GM21367 (cell line): ENCODE measurements at regions not wholly inside any gene's neighbourhood (a gene's known extent, or its start where the extent isn't known, plus 50 kb on each side); places are given as distances from the start of the nearest gene placed in this dataset.
"Not testable (repeated sequence)": the region's sequence is repeated elsewhere in the genome, so short reads cannot be mapped to it uniquely, and the experiment has no call there.

Experiments used
- ATAC-seq: cut with Tn5 transposase; IDR thresholded peaks from one replicate; pipeline ENCODE4 v1.9.1; 2021; ENCODE audit not compliant: unreplicated experiment

- not testable (repeated sequence) for ATAC-seq
Observed at GRCh38 chr2:181737302-181737701, 57.0 kb upstream of the NEUROD1 start.

GRCh38 chr2:181738074-181738473, 57.8 kb upstream of the NEUROD1 start:
- no peak for ATAC-seq

- ATAC-seq, result no peak
Observed at GRCh38 chr2:181738563-181738962, 58.2 kb upstream of the NEUROD1 start.

- no peak for ATAC-seq
Observed at GRCh38 chr2:181741756-181742155, 61.4 kb upstream of the NEUROD1 start.

- no peak for ATAC-seq
Observed at GRCh38 chr2:181742361-181742760, 62.0 kb upstream of the NEUROD1 start.

GRCh38 chr2:181742922-181743722, 62.8 kb upstream of the NEUROD1 start:
- no peak for ATAC-seq

GRCh38 chr2:181743723-181744031, 63.4 kb upstream of the NEUROD1 start:
- ATAC-seq, result no peak

GRCh38 chr2:181745796-181746540, 65.7 kb upstream of the NEUROD1 start:
- no peak for ATAC-seq

- ATAC-seq, result no peak
Observed at GRCh38 chr2:181746844-181747243, 66.5 kb upstream of the NEUROD1 start.

- ATAC-seq, result no peak
Observed at GRCh38 chr2:181750305-181750704, 70.0 kb upstream of the NEUROD1 start.

- no peak for ATAC-seq
Observed at GRCh38 chr2:181751266-181752030, 71.1 kb upstream of the NEUROD1 start.

GRCh38 chr2:181752301-181752700, 72.0 kb upstream of the NEUROD1 start:
- no peak for ATAC-seq

- ATAC-seq, result no peak
Observed at GRCh38 chr2:181753686-181754085, 73.4 kb upstream of the NEUROD1 start.

- no peak for ATAC-seq
Observed at GRCh38 chr2:181754105-181754504, 73.8 kb upstream of the NEUROD1 start.

GRCh38 chr2:181755181-181755580, 74.9 kb upstream of the NEUROD1 start:
- no peak for ATAC-seq

GRCh38 chr2:181760521-181760920, 80.2 kb upstream of the NEUROD1 start:
- no peak for ATAC-seq

- no peak for ATAC-seq
Observed at GRCh38 chr2:181761175-181761574, 80.9 kb upstream of the NEUROD1 start.

GRCh38 chr2:181762000-181762399, 81.7 kb upstream of the NEUROD1 start:
- ATAC-seq, result no peak

- no peak for ATAC-seq
Observed at GRCh38 chr2:181762848-181763247, 82.5 kb upstream of the NEUROD1 start.

GRCh38 chr2:181763423-181763822, 83.1 kb upstream of the NEUROD1 start:
- ATAC-seq, result no peak

GRCh38 chr2:181764095-181764963, 84.0 kb upstream of the NEUROD1 start:
- no peak for ATAC-seq
